Right lobe of liver (tissue), 6 donors: ENCODE measurements at regions not wholly inside any gene's neighbourhood (a gene's known extent, or its start where the extent isn't known, plus 50 kb on each side); places are given as distances from the start of the nearest gene placed in this dataset.

Source experiments
- ATAC-seq, 4 donors: fragments of 200-7000 bp; cut with Tn5 transposase; one replicate each; pipeline ENCODE4 v1.9.1; 2020; ENCODE audit warnings: mild to moderate bottlenecking in 4 of 4, moderate library complexity in 4 of 4
- DNase-seq, 3 donors: peaks; one replicate each; pipeline ENCODE4 v3.0.0-alpha.2; 2020
- H3K27ac ChIP-seq, 3 donors: fragments of 200-600 bp; one replicate each; pipeline ENCODE4 v1.8.0; 2022
- H3K27me3 ChIP-seq, 2 donors: fragments of 200-600 bp; one replicate each; pipeline ENCODE4 v1.8.0; 2022
- H3K36me3 ChIP-seq, 4 donors: fragments of 200-600 bp; sonication (generic) in 1 of 4; one replicate each; pipeline versions ENCODE4 v1.5.1 to v1.8.0; 2017 to 2022; ENCODE audit warnings: control low read depth in 1 of 4
- H3K4me1 ChIP-seq, 4 donors: fragments of 200-600 bp; sonication (generic) in 1 of 4; one replicate each; pipeline versions ENCODE4 v1.5.1 to v1.8.0; 2017 to 2022; ENCODE audit warnings: control low read depth in 1 of 4
- H3K4me3 ChIP-seq, 3 donors: fragments of 200-600 bp; one replicate each; pipeline ENCODE4 v1.8.0; 2022
- H3K9me3 ChIP-seq, 4 donors: fragments of 200-600 bp; sonication (generic) in 1 of 4; one replicate each; pipeline versions ENCODE4 v1.5.1 to v1.8.0; 2017 to 2022; ENCODE audit warnings: control low read depth in 1 of 4
- POLR2A ChIP-seq: fragments of 450-650 bp; IDR thresholded peaks from one replicate; pipeline ENCODE4 v1.6.1; 2017; ENCODE audit warnings: antibody characterized with exemption, mild to moderate bottlenecking
- WGBS: methylation state at CpG from one replicate; pipeline ENCODE4 v1.1.6; 2018; ENCODE audit warnings: low coverage, low lambda C conversion rate; ENCODE audit not compliant: insufficient coverage; ENCODE audit errors: missing lambda C conversion rate; 5-methylcytosine and 5-hydroxymethylcytosine counted together
- intact Hi-C, 2 donors: fragments of 100-400 bp; cut with DNase I; formaldehyde crosslinking; loops; one replicate each; pipeline versions ENCODE4 v1.11.2 to v1.14.1; 2022
- TF ChIP-seq, protein P1 (sequence below), 4 donors: fragments of 200-600 bp in 3 of 4; fragments of 450-650 bp in 1 of 4; IDR thresholded peaks; one replicate each; pipeline versions ENCODE4 v1.5.1 to v1.8.0; 2016 to 2022; ENCODE audit warnings: antibody characterized with exemption in 4 of 4, mild to moderate bottlenecking in 2 of 4
- donor health status: DM: no; HTN: yes; CAD: no.
- donor health status: DM: no; HTN: no; CAD: no.
- donor health status: DM: no; HTN: no; CAD: no.
- donor health status: DM: no; HTN: yes; CAD: no.
- donor health status: DM: no; HTN: yes; CAD: no.

DNA sequence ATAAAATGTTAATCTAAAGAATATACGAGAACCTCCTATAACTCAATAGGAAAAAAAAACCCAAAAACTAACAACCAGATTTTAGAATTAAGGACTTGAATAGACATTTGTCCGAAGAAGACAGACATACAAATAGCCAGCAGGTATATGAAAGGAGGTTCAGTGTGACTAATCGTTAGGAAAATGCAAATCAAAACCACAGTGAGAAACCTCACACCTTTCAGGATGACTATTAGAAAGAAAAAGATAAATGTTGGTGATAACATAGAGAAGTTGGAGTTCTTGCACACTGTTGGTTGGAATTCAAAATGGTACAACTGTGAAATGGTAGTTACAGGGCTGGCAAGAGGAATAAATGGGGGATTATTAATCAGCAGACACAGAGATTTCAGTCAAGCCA, 339.0 kb downstream of the TMEM114 start:
- Histone ChIP-seq H3K4me1 (no peaks in the 10 kb centered on the region), H3K9me3 (no peaks in the 10 kb centered on the region), H3K27ac (no peak overlapping the region), H3K36me3 (no peaks in the 10 kb centered on the region), H3K4me3 (no peak overlapping the region), H3K27me3 (no peaks in the 10 kb centered on the region)
- no peak for ATAC-seq
- 48% methylated on average over 3 of the region's 3 CpGs for WGBS
- intact Hi-C loops: no loop called here
- no peak for TF ChIP-seq POLR2A
- DNase-seq: no peak

DNA sequence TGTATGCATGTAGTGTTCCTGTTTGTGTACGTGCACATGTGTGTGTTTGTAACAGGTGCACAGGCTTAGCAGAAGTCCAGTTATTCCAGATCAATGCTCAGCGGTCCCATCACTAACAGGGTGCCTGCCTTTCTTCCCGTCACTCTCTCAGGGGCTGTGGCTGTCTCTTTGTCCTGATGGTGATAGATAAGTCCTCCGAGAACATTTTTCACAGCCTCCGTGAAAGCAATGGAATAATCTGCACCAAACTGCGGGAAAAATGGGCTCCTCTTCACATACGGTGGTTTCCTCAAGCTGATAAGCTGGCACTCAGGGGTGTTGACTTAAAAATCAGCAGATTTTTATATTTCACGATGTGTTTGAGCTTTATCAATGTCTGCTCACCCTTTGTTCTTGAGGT, 342.3 kb downstream of the TMEM114 start:
- no peaks in the 10 kb centered on the region for H3K36me3 ChIP-seq
- no peaks in the 10 kb centered on the region for H3K9me3 ChIP-seq
- intact Hi-C loops: no loop called here
- H3K27ac ChIP-seq: no peak overlapping the region
- DNase-seq: no peak
- H3K4me3 ChIP-seq: no peak overlapping the region
- no peaks in the 10 kb centered on the region for H3K27me3 ChIP-seq
- TF ChIP-seq, protein P1, sequence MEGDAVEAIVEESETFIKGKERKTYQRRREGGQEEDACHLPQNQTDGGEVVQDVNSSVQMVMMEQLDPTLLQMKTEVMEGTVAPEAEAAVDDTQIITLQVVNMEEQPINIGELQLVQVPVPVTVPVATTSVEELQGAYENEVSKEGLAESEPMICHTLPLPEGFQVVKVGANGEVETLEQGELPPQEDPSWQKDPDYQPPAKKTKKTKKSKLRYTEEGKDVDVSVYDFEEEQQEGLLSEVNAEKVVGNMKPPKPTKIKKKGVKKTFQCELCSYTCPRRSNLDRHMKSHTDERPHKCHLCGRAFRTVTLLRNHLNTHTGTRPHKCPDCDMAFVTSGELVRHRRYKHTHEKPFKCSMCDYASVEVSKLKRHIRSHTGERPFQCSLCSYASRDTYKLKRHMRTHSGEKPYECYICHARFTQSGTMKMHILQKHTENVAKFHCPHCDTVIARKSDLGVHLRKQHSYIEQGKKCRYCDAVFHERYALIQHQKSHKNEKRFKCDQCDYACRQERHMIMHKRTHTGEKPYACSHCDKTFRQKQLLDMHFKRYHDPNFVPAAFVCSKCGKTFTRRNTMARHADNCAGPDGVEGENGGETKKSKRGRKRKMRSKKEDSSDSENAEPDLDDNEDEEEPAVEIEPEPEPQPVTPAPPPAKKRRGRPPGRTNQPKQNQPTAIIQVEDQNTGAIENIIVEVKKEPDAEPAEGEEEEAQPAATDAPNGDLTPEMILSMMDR (IDR thresholded peaks at IDR 0.05): no peak
- WGBS: 35% methylated on average over 6 of the region's 8 CpGs
- no peak for ATAC-seq
- H3K4me1 ChIP-seq: no peaks in the 10 kb centered on the region

DNA sequence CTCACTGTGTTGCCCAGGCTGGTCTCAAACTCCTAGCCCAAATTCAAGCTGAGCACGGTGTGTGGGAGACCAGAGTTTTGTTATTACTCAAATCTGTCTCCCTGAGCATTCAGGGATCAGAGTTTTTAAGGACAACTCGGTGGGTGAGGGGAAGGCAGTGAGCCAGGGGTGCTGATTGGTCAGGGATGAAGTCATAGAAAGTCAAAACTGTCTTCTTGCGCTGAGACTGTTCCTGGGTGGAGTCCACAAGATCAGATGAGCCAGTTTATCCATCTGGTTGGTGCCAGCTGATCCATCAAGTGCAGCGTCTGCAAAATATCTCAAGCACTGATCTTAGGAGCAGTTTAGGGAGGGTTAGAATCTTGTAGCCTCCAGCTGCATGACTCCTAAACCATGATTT, 346.3 kb downstream of the TMEM114 start:
- ATAC-seq: no peak
- Histone ChIP-seq H3K36me3 (no peaks in the 10 kb centered on the region), H3K27me3 (no peaks in the 10 kb centered on the region), H3K4me3 (no peak overlapping the region), H3K9me3 (no peaks in the 10 kb centered on the region), H3K4me1 (no peaks in the 10 kb centered on the region), H3K27ac (no peak overlapping the region)
- WGBS: 50% methylated on average over 2 of the region's 4 CpGs
- intact Hi-C loops: no loop called here
- no peak for DNase-seq
- TF ChIP-seq, protein P1 (IDR thresholded peaks at IDR 0.05): no peak
- no peak for TF ChIP-seq POLR2A

DNA sequence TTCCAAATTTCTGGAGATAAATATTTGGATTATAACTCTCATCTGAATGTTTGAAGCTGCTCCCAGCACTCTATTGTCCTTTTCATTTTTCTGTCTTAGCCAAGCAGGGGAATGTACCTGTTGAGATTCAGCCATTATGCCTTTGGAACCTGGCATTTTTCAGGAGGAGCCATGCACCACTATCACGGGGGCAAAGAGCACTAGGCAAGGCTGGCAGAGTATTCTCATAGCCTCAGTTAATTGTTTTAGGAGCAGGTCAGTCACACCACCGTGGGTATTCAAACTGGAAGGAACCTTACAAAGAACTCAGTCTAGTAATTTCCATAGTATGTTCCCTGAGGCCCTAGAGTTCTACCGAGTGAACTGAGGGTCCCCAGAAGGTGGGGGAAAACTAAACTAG, 348.9 kb downstream of the TMEM114 start:
- DNase-seq: no peak
- Histone ChIP-seq H3K27ac (no peak overlapping the region), H3K4me3 (no peak overlapping the region), H3K36me3 (no peaks in the 10 kb centered on the region), H3K4me1 (no peaks in the 10 kb centered on the region), H3K9me3 (no peaks in the 10 kb centered on the region), H3K27me3 (no peaks in the 10 kb centered on the region)
- 19% methylated on average over 3 of the region's 3 CpGs for WGBS
- no peak for TF ChIP-seq POLR2A
- TF ChIP-seq, protein P1 (IDR thresholded peaks at IDR 0.05): no peak
- intact Hi-C loops: no loop called here
- no peak for ATAC-seq

DNA sequence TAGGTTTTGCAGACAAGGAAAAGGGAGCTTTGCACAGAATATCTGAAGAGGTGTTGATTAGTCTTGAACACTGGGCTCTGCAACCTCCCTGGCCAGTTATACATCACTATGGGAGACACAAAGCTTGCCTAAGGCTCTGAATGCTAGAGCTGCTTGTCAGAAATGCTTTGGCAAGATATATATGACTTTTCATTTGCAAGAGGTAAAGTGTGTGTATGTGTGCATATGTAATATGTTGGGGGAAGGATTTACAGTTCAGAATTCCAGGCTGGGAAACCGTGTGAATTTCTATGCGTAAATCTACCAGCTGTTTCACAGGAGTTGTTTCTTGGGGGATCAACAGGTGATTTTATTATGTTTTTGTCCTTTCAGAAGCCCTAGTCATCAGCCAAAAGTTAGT, 350.9 kb downstream of the TMEM114 start:
- 45% methylated on average over 2 of the region's 2 CpGs for WGBS
- ATAC-seq: no peak
- intact Hi-C loops: no loop called here

More for the DNA sequence above, 350.9 kb downstream of the TMEM114 start:
- Histone ChIP-seq H3K27ac (no peak overlapping the region), H3K36me3 (no peaks in the 10 kb centered on the region), H3K27me3 (no peaks in the 10 kb centered on the region), H3K4me3 (no peak overlapping the region), H3K9me3 (no peaks in the 10 kb centered on the region), H3K4me1 (no peaks in the 10 kb centered on the region)
- no peak for DNase-seq
- TF ChIP-seq, protein P1 (IDR thresholded peaks at IDR 0.05): no peak
- no peak for TF ChIP-seq POLR2A
